ENCODE measurements at regions not wholly inside any gene's neighbourhood (a gene's known extent, or its start where the extent isn't known, plus 50 kb on each side); places are given as distances from the start of the nearest gene placed in this dataset.

DNA sequence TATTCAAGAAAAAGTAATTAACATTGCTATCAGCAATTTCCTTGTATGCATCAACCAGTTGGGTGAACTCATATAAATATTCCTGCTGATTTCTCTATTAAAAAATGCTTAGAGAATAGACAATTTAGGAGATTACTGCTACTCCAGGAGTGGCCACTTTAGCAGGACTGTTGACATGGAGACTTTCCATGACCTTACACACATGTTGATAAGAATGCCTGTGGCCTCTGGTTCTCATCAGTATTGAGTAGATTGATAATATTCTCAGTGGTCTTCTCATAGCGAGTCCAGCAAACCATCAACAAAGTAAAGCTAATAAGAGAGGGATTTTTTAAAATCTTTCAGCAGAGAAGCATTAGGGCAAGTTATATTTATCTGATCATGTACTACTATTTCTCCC is 208.4 kb upstream of the MARCKS start:
- TF ChIP-seq, protein P1, sequence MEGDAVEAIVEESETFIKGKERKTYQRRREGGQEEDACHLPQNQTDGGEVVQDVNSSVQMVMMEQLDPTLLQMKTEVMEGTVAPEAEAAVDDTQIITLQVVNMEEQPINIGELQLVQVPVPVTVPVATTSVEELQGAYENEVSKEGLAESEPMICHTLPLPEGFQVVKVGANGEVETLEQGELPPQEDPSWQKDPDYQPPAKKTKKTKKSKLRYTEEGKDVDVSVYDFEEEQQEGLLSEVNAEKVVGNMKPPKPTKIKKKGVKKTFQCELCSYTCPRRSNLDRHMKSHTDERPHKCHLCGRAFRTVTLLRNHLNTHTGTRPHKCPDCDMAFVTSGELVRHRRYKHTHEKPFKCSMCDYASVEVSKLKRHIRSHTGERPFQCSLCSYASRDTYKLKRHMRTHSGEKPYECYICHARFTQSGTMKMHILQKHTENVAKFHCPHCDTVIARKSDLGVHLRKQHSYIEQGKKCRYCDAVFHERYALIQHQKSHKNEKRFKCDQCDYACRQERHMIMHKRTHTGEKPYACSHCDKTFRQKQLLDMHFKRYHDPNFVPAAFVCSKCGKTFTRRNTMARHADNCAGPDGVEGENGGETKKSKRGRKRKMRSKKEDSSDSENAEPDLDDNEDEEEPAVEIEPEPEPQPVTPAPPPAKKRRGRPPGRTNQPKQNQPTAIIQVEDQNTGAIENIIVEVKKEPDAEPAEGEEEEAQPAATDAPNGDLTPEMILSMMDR (IDR thresholded peaks at IDR 0.05; ENCODE audit: insufficient read depth, low read length), result no peak
- TF ChIP-seq POLR2AphosphoS5 (IDR thresholded peaks at IDR 0.05; ENCODE audit: low read depth), result no peak
- no peak for TF ChIP-seq SPI1 (IDR thresholded peaks at IDR 0.05; ENCODE audit: borderline replicate concordance, low read depth)
- TF ChIP-seq, protein P2, sequence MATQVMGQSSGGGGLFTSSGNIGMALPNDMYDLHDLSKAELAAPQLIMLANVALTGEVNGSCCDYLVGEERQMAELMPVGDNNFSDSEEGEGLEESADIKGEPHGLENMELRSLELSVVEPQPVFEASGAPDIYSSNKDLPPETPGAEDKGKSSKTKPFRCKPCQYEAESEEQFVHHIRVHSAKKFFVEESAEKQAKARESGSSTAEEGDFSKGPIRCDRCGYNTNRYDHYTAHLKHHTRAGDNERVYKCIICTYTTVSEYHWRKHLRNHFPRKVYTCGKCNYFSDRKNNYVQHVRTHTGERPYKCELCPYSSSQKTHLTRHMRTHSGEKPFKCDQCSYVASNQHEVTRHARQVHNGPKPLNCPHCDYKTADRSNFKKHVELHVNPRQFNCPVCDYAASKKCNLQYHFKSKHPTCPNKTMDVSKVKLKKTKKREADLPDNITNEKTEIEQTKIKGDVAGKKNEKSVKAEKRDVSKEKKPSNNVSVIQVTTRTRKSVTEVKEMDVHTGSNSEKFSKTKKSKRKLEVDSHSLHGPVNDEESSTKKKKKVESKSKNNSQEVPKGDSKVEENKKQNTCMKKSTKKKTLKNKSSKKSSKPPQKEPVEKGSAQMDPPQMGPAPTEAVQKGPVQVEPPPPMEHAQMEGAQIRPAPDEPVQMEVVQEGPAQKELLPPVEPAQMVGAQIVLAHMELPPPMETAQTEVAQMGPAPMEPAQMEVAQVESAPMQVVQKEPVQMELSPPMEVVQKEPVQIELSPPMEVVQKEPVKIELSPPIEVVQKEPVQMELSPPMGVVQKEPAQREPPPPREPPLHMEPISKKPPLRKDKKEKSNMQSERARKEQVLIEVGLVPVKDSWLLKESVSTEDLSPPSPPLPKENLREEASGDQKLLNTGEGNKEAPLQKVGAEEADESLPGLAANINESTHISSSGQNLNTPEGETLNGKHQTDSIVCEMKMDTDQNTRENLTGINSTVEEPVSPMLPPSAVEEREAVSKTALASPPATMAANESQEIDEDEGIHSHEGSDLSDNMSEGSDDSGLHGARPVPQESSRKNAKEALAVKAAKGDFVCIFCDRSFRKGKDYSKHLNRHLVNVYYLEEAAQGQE (IDR thresholded peaks at IDR 0.05; ENCODE audit: insufficient replicate concordance, low read depth), result no peak
